ENCODE measurements at regions not wholly inside any gene's neighbourhood (a gene's known extent, or its start where the extent isn't known, plus 50 kb on each side); places are given as distances from the start of the nearest gene placed in this dataset.

DNA sequence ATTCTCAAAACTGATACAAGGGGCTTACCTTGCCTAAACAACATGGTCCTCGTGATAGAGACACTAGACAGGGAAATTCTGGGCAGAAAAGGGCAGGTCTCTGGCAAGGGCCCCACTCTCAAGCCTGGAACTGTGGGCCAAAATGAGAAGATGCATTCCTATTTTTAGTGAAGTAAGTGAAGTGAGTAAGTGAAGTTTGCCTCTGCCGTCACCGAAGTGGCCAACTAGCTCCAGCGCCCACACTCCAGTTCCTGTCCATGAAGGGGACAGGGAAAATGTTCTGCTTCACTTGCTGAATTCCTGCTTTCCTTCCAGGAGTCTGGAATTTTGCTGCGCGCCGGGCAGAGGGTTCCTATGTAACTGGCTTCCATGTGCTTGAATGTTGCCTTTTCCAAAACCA is 1035.6 kb upstream of the TMEM132C start (continued):
- TF ChIP-seq, protein P1, sequence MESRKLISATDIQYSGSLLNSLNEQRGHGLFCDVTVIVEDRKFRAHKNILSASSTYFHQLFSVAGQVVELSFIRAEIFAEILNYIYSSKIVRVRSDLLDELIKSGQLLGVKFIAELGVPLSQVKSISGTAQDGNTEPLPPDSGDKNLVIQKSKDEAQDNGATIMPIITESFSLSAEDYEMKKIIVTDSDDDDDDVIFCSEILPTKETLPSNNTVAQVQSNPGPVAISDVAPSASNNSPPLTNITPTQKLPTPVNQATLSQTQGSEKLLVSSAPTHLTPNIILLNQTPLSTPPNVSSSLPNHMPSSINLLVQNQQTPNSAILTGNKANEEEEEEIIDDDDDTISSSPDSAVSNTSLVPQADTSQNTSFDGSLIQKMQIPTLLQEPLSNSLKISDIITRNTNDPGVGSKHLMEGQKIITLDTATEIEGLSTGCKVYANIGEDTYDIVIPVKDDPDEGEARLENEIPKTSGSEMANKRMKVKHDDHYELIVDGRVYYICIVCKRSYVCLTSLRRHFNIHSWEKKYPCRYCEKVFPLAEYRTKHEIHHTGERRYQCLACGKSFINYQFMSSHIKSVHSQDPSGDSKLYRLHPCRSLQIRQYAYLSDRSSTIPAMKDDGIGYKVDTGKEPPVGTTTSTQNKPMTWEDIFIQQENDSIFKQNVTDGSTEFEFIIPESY (IDR thresholded peaks at IDR 0.05), result no peak
- no peak for TF ChIP-seq ZNF207 (IDR thresholded peaks at IDR 0.05; ENCODE audit: borderline replicate concordance)
- no peak for TF ChIP-seq TCF7 (IDR thresholded peaks at IDR 0.05; ENCODE audit: borderline replicate concordance)
- no peak for TF ChIP-seq TARDBP (IDR thresholded peaks at IDR 0.05; ENCODE audit: borderline replicate concordance)
- TF ChIP-seq, protein P2, sequence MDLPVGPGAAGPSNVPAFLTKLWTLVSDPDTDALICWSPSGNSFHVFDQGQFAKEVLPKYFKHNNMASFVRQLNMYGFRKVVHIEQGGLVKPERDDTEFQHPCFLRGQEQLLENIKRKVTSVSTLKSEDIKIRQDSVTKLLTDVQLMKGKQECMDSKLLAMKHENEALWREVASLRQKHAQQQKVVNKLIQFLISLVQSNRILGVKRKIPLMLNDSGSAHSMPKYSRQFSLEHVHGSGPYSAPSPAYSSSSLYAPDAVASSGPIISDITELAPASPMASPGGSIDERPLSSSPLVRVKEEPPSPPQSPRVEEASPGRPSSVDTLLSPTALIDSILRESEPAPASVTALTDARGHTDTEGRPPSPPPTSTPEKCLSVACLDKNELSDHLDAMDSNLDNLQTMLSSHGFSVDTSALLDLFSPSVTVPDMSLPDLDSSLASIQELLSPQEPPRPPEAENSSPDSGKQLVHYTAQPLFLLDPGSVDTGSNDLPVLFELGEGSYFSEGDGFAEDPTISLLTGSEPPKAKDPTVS (IDR thresholded peaks at IDR 0.05; ENCODE audit: low read depth, low read length), result no peak
- TF ChIP-seq, protein P3, sequence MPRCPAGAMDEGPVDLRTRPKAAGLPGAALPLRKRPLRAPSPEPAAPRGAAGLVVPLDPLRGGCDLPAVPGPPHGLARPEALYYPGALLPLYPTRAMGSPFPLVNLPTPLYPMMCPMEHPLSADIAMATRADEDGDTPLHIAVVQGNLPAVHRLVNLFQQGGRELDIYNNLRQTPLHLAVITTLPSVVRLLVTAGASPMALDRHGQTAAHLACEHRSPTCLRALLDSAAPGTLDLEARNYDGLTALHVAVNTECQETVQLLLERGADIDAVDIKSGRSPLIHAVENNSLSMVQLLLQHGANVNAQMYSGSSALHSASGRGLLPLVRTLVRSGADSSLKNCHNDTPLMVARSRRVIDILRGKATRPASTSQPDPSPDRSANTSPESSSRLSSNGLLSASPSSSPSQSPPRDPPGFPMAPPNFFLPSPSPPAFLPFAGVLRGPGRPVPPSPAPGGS (IDR thresholded peaks at IDR 0.05; ENCODE audit: borderline replicate concordance, insufficient read depth, low read depth, low read length, poor library complexity, severe bottlenecking), result no peak
- no peak for TF ChIP-seq EZH2 (IDR thresholded peaks at IDR 0.05; ENCODE audit: borderline replicate concordance, control insufficient read depth, low read depth, low read length)
- TF ChIP-seq SUPT20H (IDR thresholded peaks at IDR 0.05; ENCODE audit: borderline replicate concordance, control insufficient read depth, low read depth, low read length), result no peak
- TF ChIP-seq ZNF274 (IDR thresholded peaks at IDR 0.05; ENCODE audit: insufficient read depth, insufficient read length), result no peak
- TF ChIP-seq, protein P4, sequence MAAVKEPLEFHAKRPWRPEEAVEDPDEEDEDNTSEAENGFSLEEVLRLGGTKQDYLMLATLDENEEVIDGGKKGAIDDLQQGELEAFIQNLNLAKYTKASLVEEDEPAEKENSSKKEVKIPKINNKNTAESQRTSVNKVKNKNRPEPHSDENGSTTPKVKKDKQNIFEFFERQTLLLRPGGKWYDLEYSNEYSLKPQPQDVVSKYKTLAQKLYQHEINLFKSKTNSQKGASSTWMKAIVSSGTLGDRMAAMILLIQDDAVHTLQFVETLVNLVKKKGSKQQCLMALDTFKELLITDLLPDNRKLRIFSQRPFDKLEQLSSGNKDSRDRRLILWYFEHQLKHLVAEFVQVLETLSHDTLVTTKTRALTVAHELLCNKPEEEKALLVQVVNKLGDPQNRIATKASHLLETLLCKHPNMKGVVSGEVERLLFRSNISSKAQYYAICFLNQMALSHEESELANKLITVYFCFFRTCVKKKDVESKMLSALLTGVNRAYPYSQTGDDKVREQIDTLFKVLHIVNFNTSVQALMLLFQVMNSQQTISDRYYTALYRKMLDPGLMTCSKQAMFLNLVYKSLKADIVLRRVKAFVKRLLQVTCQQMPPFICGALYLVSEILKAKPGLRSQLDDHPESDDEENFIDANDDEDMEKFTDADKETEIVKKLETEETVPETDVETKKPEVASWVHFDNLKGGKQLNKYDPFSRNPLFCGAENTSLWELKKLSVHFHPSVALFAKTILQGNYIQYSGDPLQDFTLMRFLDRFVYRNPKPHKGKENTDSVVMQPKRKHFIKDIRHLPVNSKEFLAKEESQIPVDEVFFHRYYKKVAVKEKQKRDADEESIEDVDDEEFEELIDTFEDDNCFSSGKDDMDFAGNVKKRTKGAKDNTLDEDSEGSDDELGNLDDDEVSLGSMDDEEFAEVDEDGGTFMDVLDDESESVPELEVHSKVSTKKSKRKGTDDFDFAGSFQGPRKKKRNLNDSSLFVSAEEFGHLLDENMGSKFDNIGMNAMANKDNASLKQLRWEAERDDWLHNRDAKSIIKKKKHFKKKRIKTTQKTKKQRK (IDR thresholded peaks at IDR 0.05; ENCODE audit: low read depth, low read length), result no peak
